K562 (cell line): ENCODE measurements at regions not wholly inside any gene's neighbourhood (a gene's known extent, or its start where the extent isn't known, plus 50 kb on each side); places are given as distances from the start of the nearest gene placed in this dataset.

ENCODE experiments used
- CBFA2T2 ChIP-seq: fragments of 450-650 bp; conservative IDR thresholded peaks from 2 replicates; pipeline ENCODE4 v1.6.1; 2017; ENCODE audit warnings: mild to moderate bottlenecking
- CTCFL ChIP-seq: IDR thresholded peaks from 2 replicates; pipeline ENCODE4 v1.6.1; 2011; ENCODE audit warnings: borderline replicate concordance, low read depth, mild to moderate bottlenecking, moderate library complexity, low read length; ENCODE audit not compliant: insufficient read depth, poor library complexity, severe bottlenecking
- HEY1 ChIP-seq: fragments of 250-450 bp; sonication (Bioruptor Pico); IDR thresholded peaks from 2 replicates; pipeline ENCODE4 v1.5.0; 2020; ENCODE audit warnings: mild to moderate bottlenecking, moderate library complexity, borderline replicate concordance
- MXD1 ChIP-seq: fragments of 250-450 bp; sonication (Bioruptor Pico); IDR thresholded peaks from 2 replicates; pipeline ENCODE4 v1.8.0; 2021; ENCODE audit warnings: borderline replicate concordance, mild to moderate bottlenecking, moderate library complexity; ENCODE audit not compliant: poor library complexity, severe bottlenecking
- POU5F1 ChIP-seq: fragments of 150-350 bp; IDR thresholded peaks from 2 replicates; pipeline ENCODE4 v1.6.1; 2014; ENCODE audit warnings: borderline replicate concordance, low read length, low read depth, mild to moderate bottlenecking; ENCODE audit not compliant: partially characterized antibody
- TGIF2 ChIP-seq: sonication (generic); formaldehyde crosslinking; IDR thresholded peaks from 2 replicates; pipeline ENCODE4 v1.8.1; 2022; ENCODE audit warnings: mild to moderate bottlenecking, missing genetic modification reagents, moderate library complexity
- THAP12 ChIP-seq: fragments of 250-450 bp; sonication (Bioruptor Pico); IDR thresholded peaks from 2 replicates; pipeline ENCODE4 v1.9.0; 2021; ENCODE audit warnings: mild to moderate bottlenecking, inconsistent platforms
- THAP7 ChIP-seq: fragments of 250-450 bp; sonication (Bioruptor Pico); IDR thresholded peaks from 2 replicates; pipeline ENCODE4 v1.5.0; 2021
- USF2 ChIP-seq: sonication (generic); formaldehyde crosslinking; IDR thresholded peaks from 2 replicates; pipeline ENCODE4 v1.5.0; 2020; ENCODE audit warnings: missing genetic modification reagents
- VEZF1 ChIP-seq: fragments of 200-800 bp; sonication (Bioruptor generic); IDR thresholded peaks from 2 replicates; pipeline ENCODE4 v1.6.1; 2017; ENCODE audit warnings: missing genetic modification characterization, missing compliant biosample characterization
- ZBTB49 ChIP-seq: sonication (generic); formaldehyde crosslinking; IDR thresholded peaks from 2 replicates; pipeline ENCODE4 v1.8.0; 2022; ENCODE audit warnings: missing genetic modification reagents, mild to moderate bottlenecking, borderline replicate concordance
- ZNF133 ChIP-seq: fragments of 250-450 bp; sonication (Bioruptor Pico); IDR thresholded peaks from 2 replicates; pipeline ENCODE4 v1.4.0; 2020; ENCODE audit warnings: mild to moderate bottlenecking
- ZNF174 ChIP-seq: fragments of 250-450 bp; sonication (Bioruptor Pico); IDR thresholded peaks from 2 replicates; pipeline ENCODE4 v1.4.0; 2020; ENCODE audit warnings: mild to moderate bottlenecking
- ZNF324 ChIP-seq: fragments of 250-450 bp; sonication (Bioruptor Pico); IDR thresholded peaks from 2 replicates; pipeline ENCODE4 v1.4.0; 2020; ENCODE audit warnings: mild to moderate bottlenecking
- ZNF589 ChIP-seq: fragments of 200-800 bp; sonication (Bioruptor generic); IDR thresholded peaks from 2 replicates; pipeline ENCODE4 v1.6.1; 2016; ENCODE audit warnings: low read depth, missing genetic modification characterization, missing compliant biosample characterization

- TF ChIP-seq CTCFL = no peak
- TF ChIP-seq CBFA2T2 = 0 out of 2 replicates have a peak, but pooled peaks have one; percentile 39
- TF ChIP-seq ZNF174 = no peak
- no peak for TF ChIP-seq POU5F1
- TF ChIP-seq ZNF133 (CRISPR knock-in tag) = no peak
- TF ChIP-seq MXD1 (CRISPR knock-in tag) = no peak
- TF ChIP-seq USF2 = peak; percentile 36; the same call in 1 of the 2 replicates
- no peak for TF ChIP-seq THAP12 (CRISPR knock-in tag)
- TF ChIP-seq TGIF2 (CRISPR knock-in tag) = no peak
- no peak for TF ChIP-seq VEZF1
- no peak for TF ChIP-seq ZNF324
- no peak for TF ChIP-seq ZBTB49
- TF ChIP-seq HEY1 (CRISPR knock-in tag) = no peak
- no peak for TF ChIP-seq THAP7
- no peak for TF ChIP-seq ZNF589 (CRISPR knock-in tag)
These were observed 152.3 kb downstream of the IPMK start (continued) for GRCh38 chr10:58115218-58116050.
